Smooth muscle cell (in vitro differentiated cells): ENCODE measurements at regions not wholly inside any gene's neighbourhood (a gene's known extent, or its start where the extent isn't known, plus 50 kb on each side); places are given as distances from the start of the nearest gene placed in this dataset.

Experiments
- DNase-seq: peaks from one replicate; lab custom pipeline; 2025; ENCODE audit not compliant: unreplicated experiment; lab: John Stamatoyannopoulos, UW
- H2AFZ ChIP-seq: fragments of 200-600 bp; sonication (generic); 2 replicates; pipeline ENCODE4 v1.6.0; 2016; ENCODE audit warnings: antibody characterized with exemption, low read depth, mild to moderate bottlenecking
- H3F3A ChIP-seq: fragments of 200-600 bp; sonication (generic); 2 replicates; pipeline ENCODE4 v1.6.0; 2017; ENCODE audit warnings: antibody characterized with exemption, low read depth
- H3K27ac ChIP-seq: fragments of 200-600 bp; sonication (generic); 2 replicates; pipeline ENCODE4 v1.5.1; 2016; ENCODE audit warnings: low read depth, mild to moderate bottlenecking
- H3K27me3 ChIP-seq: fragments of 200-600 bp; sonication (generic); 2 replicates; pipeline ENCODE4 v1.6.1; 2016; ENCODE audit warnings: low read depth, mild to moderate bottlenecking
- H3K36me3 ChIP-seq: fragments of 200-600 bp; sonication (generic); 2 replicates; pipeline ENCODE4 v1.5.1; 2016; ENCODE audit warnings: low read depth
- H3K4me1 ChIP-seq: fragments of 200-600 bp; sonication (generic); 2 replicates; pipeline ENCODE4 v1.5.1; 2016; ENCODE audit warnings: low read depth
- H3K4me2 ChIP-seq: fragments of 200-600 bp; sonication (generic); 2 replicates; pipeline ENCODE4 v1.6.0; 2016; ENCODE audit warnings: mild to moderate bottlenecking
- H3K4me3 ChIP-seq: fragments of 200-600 bp; sonication (generic); 2 replicates; pipeline ENCODE4 v1.5.1; 2016; ENCODE audit warnings: mild to moderate bottlenecking
- H3K79me2 ChIP-seq: fragments of 200-600 bp; sonication (generic); 2 replicates; pipeline ENCODE4 v1.6.0; 2016; ENCODE audit warnings: low read depth, mild to moderate bottlenecking
- H3K9ac ChIP-seq: fragments of 200-600 bp; sonication (generic); 2 replicates; pipeline ENCODE4 v1.6.0; 2016; ENCODE audit warnings: low read depth
- H3K9me3 ChIP-seq: fragments of 200-600 bp; sonication (generic); replicated peaks from 2 replicates; pipeline ENCODE4 v1.5.1; 2016; ENCODE audit warnings: low read depth
- H4K20me1 ChIP-seq: fragments of 200-600 bp; sonication (generic); 2 replicates; pipeline ENCODE4 v1.6.0; 2016; ENCODE audit warnings: low read depth
- CTCF ChIP-seq: fragments of 200-600 bp; sonication (generic); IDR thresholded peaks from 2 replicates; pipeline ENCODE4 v1.5.1; 2017; ENCODE audit warnings: borderline replicate concordance, mild to moderate bottlenecking, antibody characterized with exemption; ENCODE audit not compliant: insufficient read depth, poor library complexity, severe bottlenecking
- WGBS: methylation state at CpG from one replicate; pipeline ENCODE4 v1.1.7; 2016; ENCODE audit warnings: low lambda C conversion rate; 5-methylcytosine and 5-hydroxymethylcytosine counted together

- Histone ChIP-seq H3K4me3 (no peak overlapping the region), H3F3A (no peaks in the 10 kb centered on the region), H3K27ac (no peak overlapping the region), H4K20me1 (no peaks in the 10 kb centered on the region), H3K27me3 (no peaks in the 10 kb centered on the region), H3K79me2 (no peaks in the 10 kb centered on the region), H3K36me3 (no peaks in the 10 kb centered on the region), H3K9ac (no peak overlapping the region), H3K9me3 (no peaks in the 10 kb centered on the region), H3K4me2 (no peak overlapping the region), H2AFZ (no peak overlapping the region), H3K4me1 (peaks cover 3% of the 10 kb centered on the region)
- 92% methylated on average over 2 of the region's 2 CpGs for WGBS
- no peak for TF ChIP-seq CTCF
- no peak for DNase-seq
These were observed 101.3 kb upstream of the IGFBP3 start for GRCh38 chr7:46022397-46022796.

- Histone ChIP-seq H3K27ac (peak overlapping the region; percentile 45), H3K4me2 (peak overlapping the region; percentile 63), H3K79me2 (no peaks in the 10 kb centered on the region), H4K20me1 (no peaks in the 10 kb centered on the region), H3K4me3 (no peak overlapping the region), H3K27me3 (no peaks in the 10 kb centered on the region), H2AFZ (no peak overlapping the region), H3F3A (no peaks in the 10 kb centered on the region), H3K9ac (no peak overlapping the region), H3K4me1 (peaks cover 19% of the 10 kb centered on the region), H3K36me3 (no peaks in the 10 kb centered on the region), H3K9me3 (no peaks in the 10 kb centered on the region)
- peak; percentile 55 for DNase-seq
- no peak for TF ChIP-seq CTCF
- 19% methylated on average over 13 of the region's 13 CpGs for WGBS
These were observed 94.2 kb upstream of the IGFBP3 start for GRCh38 chr7:46015107-46015868.

GRCh38 chr7:46011501-46011900 is 90.4 kb upstream of the IGFBP3 start:
- Histone ChIP-seq H3K9ac (no peak overlapping the region), H3K79me2 (no peaks in the 10 kb centered on the region), H3K4me2 (no peak overlapping the region), H2AFZ (no peak overlapping the region), H3K27me3 (no peaks in the 10 kb centered on the region), H3F3A (no peaks in the 10 kb centered on the region), H3K27ac (no peak overlapping the region), H3K36me3 (no peaks in the 10 kb centered on the region), H3K9me3 (no peaks in the 10 kb centered on the region), H3K4me3 (no peak overlapping the region), H3K4me1 (peaks cover 19% of the 10 kb centered on the region), H4K20me1 (no peaks in the 10 kb centered on the region)
- no peak for DNase-seq
- TF ChIP-seq CTCF = no peak
- 24% methylated on average over 1 of the region's 1 CpG for WGBS

- no peak for TF ChIP-seq CTCF
- Histone ChIP-seq H3K36me3 (no peaks in the 10 kb centered on the region), H3K27me3 (no peaks in the 10 kb centered on the region), H3K4me1 (peaks cover 18% of the 10 kb centered on the region), H3K4me2 (no peak overlapping the region), H3K27ac (no peak overlapping the region), H2AFZ (no peak overlapping the region), H3K79me2 (no peaks in the 10 kb centered on the region), H3F3A (no peaks in the 10 kb centered on the region), H3K9me3 (no peaks in the 10 kb centered on the region), H4K20me1 (no peaks in the 10 kb centered on the region), H3K9ac (no peak overlapping the region), H3K4me3 (no peak overlapping the region)
- DNase-seq = no peak
- WGBS = 85% methylated on average over 2 of the region's 2 CpGs
These were observed 90.0 kb upstream of the IGFBP3 start for GRCh38 chr7:46011059-46011458.
